Transverse colon (tissue), 3 donors: ENCODE measurements at regions not wholly inside any gene's neighbourhood (a gene's known extent, or its start where the extent isn't known, plus 50 kb on each side); places are given as distances from the start of the nearest gene placed in this dataset.

Source experiments
- POLR2A ChIP-seq: fragments of 450-650 bp; IDR thresholded peaks from one replicate; pipeline ENCODE4 v1.6.1; 2016; ENCODE audit warnings: antibody characterized with exemption, mild to moderate bottlenecking, moderate library complexity
- TF ChIP-seq, protein P1 (sequence below), 5 experiments: fragments of 200-600 bp in 3 of 5; fragments of 450-650 bp in 2 of 5; sonication (generic) in 3 of 5; IDR thresholded peaks; 1 replicate in 2 of 5; 2 replicates in 3 of 5; pipeline ENCODE4 v1.5.1; 2016 to 2017; ENCODE audit warnings: antibody characterized with exemption in 5 of 5, inconsistent platforms in 3 of 5, mild to moderate bottlenecking in 2 of 5, moderate library complexity in 1 of 5

GRCh38 chr2:125418483-125418882, 1237.5 kb upstream of the GYPC start:
- TF ChIP-seq, protein P1, sequence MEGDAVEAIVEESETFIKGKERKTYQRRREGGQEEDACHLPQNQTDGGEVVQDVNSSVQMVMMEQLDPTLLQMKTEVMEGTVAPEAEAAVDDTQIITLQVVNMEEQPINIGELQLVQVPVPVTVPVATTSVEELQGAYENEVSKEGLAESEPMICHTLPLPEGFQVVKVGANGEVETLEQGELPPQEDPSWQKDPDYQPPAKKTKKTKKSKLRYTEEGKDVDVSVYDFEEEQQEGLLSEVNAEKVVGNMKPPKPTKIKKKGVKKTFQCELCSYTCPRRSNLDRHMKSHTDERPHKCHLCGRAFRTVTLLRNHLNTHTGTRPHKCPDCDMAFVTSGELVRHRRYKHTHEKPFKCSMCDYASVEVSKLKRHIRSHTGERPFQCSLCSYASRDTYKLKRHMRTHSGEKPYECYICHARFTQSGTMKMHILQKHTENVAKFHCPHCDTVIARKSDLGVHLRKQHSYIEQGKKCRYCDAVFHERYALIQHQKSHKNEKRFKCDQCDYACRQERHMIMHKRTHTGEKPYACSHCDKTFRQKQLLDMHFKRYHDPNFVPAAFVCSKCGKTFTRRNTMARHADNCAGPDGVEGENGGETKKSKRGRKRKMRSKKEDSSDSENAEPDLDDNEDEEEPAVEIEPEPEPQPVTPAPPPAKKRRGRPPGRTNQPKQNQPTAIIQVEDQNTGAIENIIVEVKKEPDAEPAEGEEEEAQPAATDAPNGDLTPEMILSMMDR (IDR thresholded peaks at IDR 0.05) = no peak
- no peak for TF ChIP-seq POLR2A
